Tibial nerve (tissue), 4 donors: ENCODE measurements at regions not wholly inside any gene's neighbourhood (a gene's known extent, or its start where the extent isn't known, plus 50 kb on each side); places are given as distances from the start of the nearest gene placed in this dataset.

Experiments
- CTCF ChIP-seq, 5 experiments: fragments of 200-600 bp in 3 of 5; fragments of 450-650 bp in 2 of 5; sonication (generic) in 3 of 5; IDR thresholded peaks; one replicate each; pipeline ENCODE4 v1.5.1; 2016 to 2019; ENCODE audit warnings: antibody characterized with exemption in 5 of 5, mild to moderate bottlenecking in 3 of 5, moderate library complexity in 2 of 5
- EP300 ChIP-seq, 2 donors: sonication (generic); formaldehyde crosslinking; IDR thresholded peaks; one replicate each; pipeline ENCODE4 v1.6.1; 2017; ENCODE audit warnings: antibody characterized with exemption in 2 of 2, mild to moderate bottlenecking in 1 of 2
- POLR2A ChIP-seq, 2 donors: fragments of 450-650 bp; IDR thresholded peaks; one replicate each; pipeline ENCODE4 v1.6.1; 2017; ENCODE audit warnings: antibody characterized with exemption in 2 of 2, mild to moderate bottlenecking in 2 of 2, moderate library complexity in 2 of 2

GRCh38 chr12:131642771-131643170 is 68.1 kb upstream of the SFSWAP start:
- no peak for TF ChIP-seq CTCF (IDR thresholded peaks at IDR 0.05)
- no peak for TF ChIP-seq POLR2A (IDR thresholded peaks at IDR 0.05)
- TF ChIP-seq EP300 (IDR thresholded peaks at IDR 0.05): no peak
